ENCODE measurements at regions not wholly inside any gene's neighbourhood (a gene's known extent, or its start where the extent isn't known, plus 50 kb on each side); places are given as distances from the start of the nearest gene placed in this dataset.

DNA sequence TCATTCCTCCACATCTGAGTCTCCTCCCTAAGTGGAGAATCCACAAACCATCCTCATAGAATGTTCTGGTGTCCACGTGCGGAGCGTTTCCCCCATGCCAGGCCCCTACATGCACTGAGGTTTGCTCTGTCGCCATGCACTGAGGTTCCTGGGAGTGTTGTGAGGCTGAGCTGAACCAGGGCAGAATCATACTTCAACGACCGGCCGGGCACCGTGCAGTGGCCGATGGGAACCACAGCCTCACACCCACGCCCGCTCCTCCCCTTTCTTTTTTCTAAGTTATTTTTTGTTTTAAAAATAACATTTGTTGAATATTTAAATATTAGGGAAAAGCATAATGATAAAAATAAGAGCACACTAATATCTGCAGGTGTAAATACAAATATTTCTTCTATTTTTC, 260.4 kb upstream of the IRX4 start:
- no peaks in the 10 kb centered on the region for H3K79me2 ChIP-seq (ENCODE audit: control insufficient read depth in 1 of 2, insufficient read depth in 2 of 2, low read length in 2 of 2)

More for the DNA sequence above, 260.4 kb upstream of the IRX4 start:
- H3K36me3 ChIP-seq (ENCODE audit: control insufficient read depth in 2 of 4, insufficient read depth in 4 of 4, low read length in 3 of 4) = no peaks in the 10 kb centered on the region
- H3K14ac ChIP-seq (ENCODE audit: insufficient read length) = no peak overlapping the region
- ChIA-PET CTCF (ENCODE audit: partially characterized antibody) (no interaction called here), POLR2A (ENCODE audit: partially characterized antibody) (no interaction called here)
- H2BK120ac ChIP-seq (replicated peaks; ENCODE audit: low read depth, low read length) = no peak overlapping the region
- no peak overlapping the region for H3K56ac ChIP-seq (replicated peaks; ENCODE audit: insufficient read length, low read depth, low read length)
- H2BK5ac ChIP-seq (ENCODE audit: low read depth, low read length) = no peak overlapping the region
- 92% methylated on average over 11 of the region's 11 CpGs; no CpG with 5 or more reads in 1 of the 2 experiments for WGBS, 2 experiments (ENCODE audit: extremely low coverage in 1 of 2, insufficient coverage in 1 of 2, insufficient read length in 1 of 2, insufficient replicate concordance in 2 of 2, low coverage in 1 of 2, low lambda C conversion rate in 2 of 2, missing lambda C conversion rate in 1 of 2)
- peaks cover 2 to 14% of the 10 kb centered on the region in 2 experiments; a peak in 3 of 4 replicates for H3K9me3 ChIP-seq (ENCODE audit: insufficient read depth in 2 of 2, low read depth in 1 of 2, low read length in 1 of 2)
- H2BK20ac ChIP-seq (ENCODE audit: low read length) = no peak overlapping the region
- no peak for DNase-seq (ENCODE audit: low read depth in 1 of 2, low spot score in 2 of 2)
- no peak overlapping the region for H3K4ac ChIP-seq (replicated peaks; ENCODE audit: insufficient read length, low read depth, low read length)
- peaks cover 14% of the 10 kb centered on the region; the same call in 1 of the 2 replicates for H3K23me2 ChIP-seq (ENCODE audit: low read depth, low read length)
- H2AK5ac ChIP-seq (ENCODE audit: low read depth, low read length) = no peak overlapping the region
- H3K27ac ChIP-seq (ENCODE audit: low read depth, low read length) = no peak overlapping the region
- H3K27me3 ChIP-seq (replicated peaks in 1 of 4; ENCODE audit: control insufficient read depth in 3 of 4, extremely low read depth in 1 of 4, insufficient read depth in 3 of 4, low read length in 3 of 4) = no peaks in the 10 kb centered on the region
- no peak overlapping the region for H2BK15ac ChIP-seq (ENCODE audit: low read length)
- no peak overlapping the region for H3K9ac ChIP-seq (replicated peaks in 1 of 4; ENCODE audit: extremely low read depth in 1 of 4, low read depth in 3 of 4, low read length in 3 of 4)
- H4K91ac ChIP-seq (replicated peaks; ENCODE audit: insufficient read length, low read length) = no peak overlapping the region
- no peak overlapping the region for H2AFZ ChIP-seq (ENCODE audit: low read length)
- no peak overlapping the region for H3K18ac ChIP-seq (ENCODE audit: extremely low read depth, low read length)
- no peaks in the 10 kb centered on the region for H4K20me1 ChIP-seq (replicated peaks in 1 of 2; ENCODE audit: control insufficient read depth in 1 of 2, insufficient read depth in 2 of 2, low read length in 2 of 2)
- no peak overlapping the region for H4K8ac ChIP-seq (ENCODE audit: extremely low read depth, insufficient read depth, low read length)
- no peak overlapping the region for H2BK12ac ChIP-seq (ENCODE audit: low read depth, low read length)
- no peaks in the 10 kb centered on the region for H3K79me1 ChIP-seq (ENCODE audit: low read depth, low read length)
- no peaks in the 10 kb centered on the region for H3K4me1 ChIP-seq (replicated peaks in 1 of 4; ENCODE audit: control insufficient read depth in 3 of 4, insufficient read depth in 4 of 4, low read length in 3 of 4)
- no peak overlapping the region for H3K4me3 ChIP-seq (ENCODE audit: extremely low read depth in 1 of 4, insufficient read depth in 2 of 4, low read depth in 3 of 4, low read length in 4 of 4)
- H3K23ac ChIP-seq (ENCODE audit: insufficient read length) = no peak overlapping the region
- no peak overlapping the region for H3K4me2 ChIP-seq (ENCODE audit: insufficient read depth in 1 of 2, low read depth in 2 of 2, low read length in 2 of 2)
- no peak for FAIRE-seq
- TF ChIP-seq CHD1 (IDR thresholded peaks at IDR 0.05; ENCODE audit: low read depth, low read length) (no peak), KDM5A (IDR thresholded peaks at IDR 0.05; ENCODE audit: low read length) (no peak), MAFK (IDR thresholded peaks at IDR 0.05; ENCODE audit: low read depth, low read length) (no peak)
- TF ChIP-seq, protein P1, sequence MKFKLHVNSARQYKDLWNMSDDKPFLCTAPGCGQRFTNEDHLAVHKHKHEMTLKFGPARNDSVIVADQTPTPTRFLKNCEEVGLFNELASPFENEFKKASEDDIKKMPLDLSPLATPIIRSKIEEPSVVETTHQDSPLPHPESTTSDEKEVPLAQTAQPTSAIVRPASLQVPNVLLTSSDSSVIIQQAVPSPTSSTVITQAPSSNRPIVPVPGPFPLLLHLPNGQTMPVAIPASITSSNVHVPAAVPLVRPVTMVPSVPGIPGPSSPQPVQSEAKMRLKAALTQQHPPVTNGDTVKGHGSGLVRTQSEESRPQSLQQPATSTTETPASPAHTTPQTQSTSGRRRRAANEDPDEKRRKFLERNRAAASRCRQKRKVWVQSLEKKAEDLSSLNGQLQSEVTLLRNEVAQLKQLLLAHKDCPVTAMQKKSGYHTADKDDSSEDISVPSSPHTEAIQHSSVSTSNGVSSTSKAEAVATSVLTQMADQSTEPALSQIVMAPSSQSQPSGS (IDR thresholded peaks at IDR 0.05; ENCODE audit: low read length) = no peak
- no peak overlapping the region for H4K5ac ChIP-seq (ENCODE audit: insufficient read length, low read depth, low read length)

Data from H1 (cell line).